Inflammatory macrophage treated with lipopolysaccharide for 1 hour (primary cell): ENCODE measurements at regions not wholly inside any gene's neighbourhood (a gene's known extent, or its start where the extent isn't known, plus 50 kb on each side); places are given as distances from the start of the nearest gene placed in this dataset.

Experiments
- DNase-seq, 2 donors: peaks; one replicate each; pipeline ENCODE4 v3.0.0-alpha.2; 2020 to 2022

DNA sequence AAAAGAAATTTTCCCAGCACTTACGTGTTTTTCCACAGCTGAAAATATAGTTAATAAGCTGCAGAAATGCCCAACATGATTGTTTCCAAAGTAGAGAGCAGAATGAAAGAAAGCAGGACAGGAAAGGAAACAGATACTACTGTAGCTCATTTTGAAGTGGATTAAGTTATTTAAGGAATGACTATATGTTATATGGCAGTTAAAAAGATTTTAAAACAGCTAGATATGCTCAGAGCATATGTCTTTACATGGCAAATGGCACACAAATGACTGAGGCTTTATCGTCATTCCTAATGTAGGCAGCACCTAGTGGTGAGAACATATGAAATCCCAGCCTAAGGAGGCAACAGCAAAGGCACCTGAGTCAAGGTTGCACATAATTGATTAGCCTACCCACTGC is 106.6 kb upstream of the SEMA6D start:
- no peak for DNase-seq

DNA sequence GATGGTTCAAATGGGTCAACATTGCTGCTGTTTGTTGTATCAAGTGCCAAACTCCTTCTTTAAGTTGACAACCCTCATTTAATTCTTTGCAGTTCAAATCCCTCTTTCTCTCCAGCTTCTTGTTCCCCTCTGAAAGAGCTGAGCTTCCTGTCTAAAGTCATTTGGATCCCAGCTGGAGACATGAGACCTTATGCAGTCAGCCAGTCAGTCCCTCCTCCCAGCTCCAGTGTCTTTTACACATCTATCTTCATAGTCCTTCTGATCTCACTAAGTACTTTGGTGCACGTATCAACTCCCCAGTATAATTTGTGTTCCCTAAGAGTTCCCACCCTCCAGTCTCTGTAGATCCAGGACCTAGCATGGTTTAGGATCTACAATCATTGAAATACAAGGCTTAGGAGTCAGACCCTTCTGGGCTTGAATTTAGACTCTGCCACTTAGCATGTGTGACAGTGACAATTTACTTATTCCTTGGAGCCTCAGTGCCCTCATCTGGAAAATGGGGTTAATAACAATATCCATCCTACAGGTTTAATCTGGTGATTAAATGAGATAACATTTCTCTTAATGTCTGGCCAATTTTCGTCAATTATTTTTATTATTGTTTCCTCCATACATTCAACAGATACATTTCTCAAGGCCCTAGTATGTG is 102.8 kb upstream of the SEMA6D start:
- no peak for DNase-seq

DNA sequence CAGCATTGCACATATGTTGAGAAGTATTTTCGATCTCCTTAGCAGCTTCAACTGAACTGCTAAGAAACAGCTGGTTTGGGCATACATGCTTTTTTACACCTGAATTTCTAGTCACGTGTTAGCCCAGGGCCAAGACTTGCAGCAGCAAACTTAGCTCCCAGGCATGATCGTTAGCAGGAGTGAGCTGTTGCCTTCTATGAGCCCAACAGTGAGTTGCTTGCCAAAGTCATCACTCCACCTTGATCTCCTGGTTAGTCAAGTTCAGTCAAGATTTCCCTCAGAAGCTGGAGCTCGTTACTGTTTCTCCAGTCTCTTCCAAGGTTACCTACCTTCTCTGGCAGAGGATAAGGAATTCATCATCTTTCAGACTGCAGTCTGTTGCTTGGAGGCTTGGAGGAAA is 100.4 kb upstream of the SEMA6D start:
- no peak for DNase-seq

DNA sequence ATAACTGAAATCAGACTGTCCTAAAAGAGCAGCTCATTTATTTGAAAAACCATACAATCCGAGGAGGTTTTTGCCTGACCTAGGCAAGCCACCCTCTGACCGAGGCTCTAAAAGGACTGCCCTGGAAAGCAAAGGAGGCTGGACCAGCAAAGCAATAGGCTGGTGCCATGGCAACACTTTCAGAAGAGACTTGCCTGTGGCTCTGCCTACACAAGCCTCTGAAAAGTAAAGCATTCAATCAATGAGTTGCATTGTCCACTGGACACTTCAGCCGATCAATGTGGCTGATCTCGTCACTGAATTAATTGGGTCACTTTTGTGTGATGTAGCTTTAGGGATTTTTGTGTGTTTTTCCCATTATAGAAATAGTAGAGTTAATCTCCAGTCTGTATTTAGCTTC is 99.1 kb upstream of the SEMA6D start:
- no peak for DNase-seq

DNA sequence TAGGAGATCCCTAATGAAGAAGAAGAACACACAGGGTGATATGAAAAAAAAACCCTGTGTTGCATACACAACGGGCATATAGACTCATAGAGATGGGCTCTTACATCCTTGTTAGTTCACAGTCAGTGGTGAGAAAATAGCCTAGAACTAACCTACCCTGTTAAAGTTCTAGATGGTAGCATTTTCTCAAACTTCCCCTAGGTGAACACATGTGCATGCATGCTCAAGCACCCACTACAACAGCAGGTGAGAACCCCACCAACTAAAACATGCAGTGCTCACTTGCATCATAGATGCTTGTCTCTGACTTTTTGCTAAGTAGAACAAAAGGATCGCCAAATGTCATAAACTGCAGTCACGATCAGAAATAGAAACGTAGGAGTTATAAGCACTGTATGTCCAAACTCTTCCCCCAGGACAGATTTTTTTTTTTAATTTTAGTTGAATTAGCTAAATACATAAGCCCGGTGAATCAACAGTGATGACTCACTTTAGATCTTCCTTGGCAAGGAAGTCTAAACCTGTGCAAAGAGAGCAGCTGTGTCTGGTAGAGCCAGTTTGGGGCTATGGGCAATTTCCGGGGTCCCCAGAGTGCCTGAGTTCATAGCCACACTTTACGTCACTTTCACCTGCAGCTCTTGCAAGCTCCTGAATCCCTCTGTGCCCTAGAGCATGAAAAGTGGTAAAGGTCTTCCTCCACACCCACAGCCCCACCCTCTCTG is 96.2 kb upstream of the SEMA6D start:
- no peak for DNase-seq

DNA sequence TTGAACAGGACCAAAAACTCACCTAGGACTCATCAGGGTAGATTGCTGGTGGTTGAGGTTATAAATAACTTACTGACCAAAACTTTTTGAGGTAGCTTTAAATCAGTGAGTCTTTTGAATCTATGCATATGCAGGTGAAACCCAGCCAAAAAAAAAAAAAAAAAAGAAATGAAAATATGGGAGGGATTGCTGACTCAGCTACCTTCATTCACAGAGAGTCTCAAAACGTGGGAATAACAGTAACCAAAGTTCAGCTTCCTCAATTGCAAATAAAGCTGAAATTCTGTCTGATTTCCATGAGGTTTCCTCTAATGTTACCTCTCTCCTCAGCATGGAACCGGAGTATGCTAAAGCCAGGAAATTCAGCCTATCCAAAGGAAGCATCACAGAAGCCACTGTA is 95.2 kb upstream of the SEMA6D start:
- DNase-seq, result no peak

DNA sequence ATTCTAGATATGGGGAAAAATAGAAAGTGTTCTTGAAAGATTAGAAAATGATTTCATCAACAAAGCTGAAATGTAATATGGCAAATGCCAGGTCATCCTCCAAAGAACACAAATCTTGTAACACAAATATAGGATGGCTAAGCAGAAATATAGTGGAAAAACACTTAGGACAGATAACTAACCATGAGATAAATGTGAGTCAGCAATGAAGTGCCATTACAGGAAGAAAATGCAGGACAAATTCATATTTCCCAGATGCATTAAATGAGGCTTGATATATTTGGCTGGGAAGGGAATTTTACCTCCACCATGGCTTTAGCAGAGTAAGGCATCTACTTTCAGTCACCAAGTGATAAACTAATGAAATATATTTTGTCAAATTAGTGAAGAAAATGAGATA is 92.8 kb upstream of the SEMA6D start:
- no peak for DNase-seq

DNA sequence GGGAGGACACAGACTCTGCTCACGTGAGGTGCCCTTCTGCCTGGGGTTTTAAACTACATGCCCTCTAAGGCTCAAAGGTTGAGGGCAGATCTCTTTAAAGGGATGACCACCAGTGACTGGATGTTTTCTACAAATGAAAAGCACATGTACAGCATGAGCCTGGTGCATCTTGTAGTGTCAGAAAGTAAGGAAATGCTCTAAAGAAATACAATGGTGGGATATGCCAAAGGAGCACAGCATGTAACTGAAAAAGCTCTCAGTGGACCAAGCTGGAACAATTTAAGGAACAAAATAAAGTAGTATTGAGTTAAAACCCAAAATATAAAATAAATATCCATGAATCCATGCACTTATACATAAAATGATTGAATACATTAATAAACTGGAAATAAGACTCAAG is 78.3 kb upstream of the SEMA6D start:
- no peak for DNase-seq

DNA sequence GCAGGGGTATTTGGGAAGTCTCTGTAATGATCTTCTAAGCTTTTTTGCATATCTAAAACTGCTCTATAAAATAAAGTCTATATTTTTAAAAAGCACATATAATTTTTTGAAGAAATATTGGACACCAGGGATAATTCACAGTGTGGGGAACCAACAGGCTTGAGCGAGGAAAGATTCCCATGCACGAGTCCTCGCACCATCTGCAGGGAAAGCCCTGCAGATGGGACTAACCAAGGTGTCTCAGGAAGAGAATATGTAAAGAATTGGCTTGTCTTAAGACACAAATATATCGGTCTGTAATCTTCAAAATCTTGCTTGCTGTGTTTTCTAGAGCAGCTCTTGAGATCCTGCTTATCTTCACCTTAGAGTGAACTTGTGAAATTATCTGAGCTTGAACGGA is 77.2 kb upstream of the SEMA6D start:
- no peak for DNase-seq

DNA sequence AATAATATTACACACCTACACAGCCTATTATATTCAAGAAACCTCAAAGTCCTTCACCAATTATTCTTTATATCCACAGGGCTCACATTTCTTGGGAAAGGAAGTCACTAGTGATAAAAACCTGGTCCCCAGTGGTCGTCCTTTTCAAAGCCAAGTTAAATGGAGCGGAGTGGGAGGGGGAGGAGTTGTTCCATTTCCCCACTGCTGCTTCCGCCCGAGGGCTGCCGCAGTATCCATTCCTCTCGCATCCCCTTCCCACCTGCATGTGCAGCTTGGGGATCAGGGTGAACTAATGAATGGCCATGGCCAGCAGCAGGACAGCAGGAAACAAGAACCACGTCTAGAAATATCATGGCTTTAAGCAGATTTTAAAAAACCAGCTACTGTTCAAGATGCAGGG is 76.4 kb upstream of the SEMA6D start:
- DNase-seq, result no peak

DNA sequence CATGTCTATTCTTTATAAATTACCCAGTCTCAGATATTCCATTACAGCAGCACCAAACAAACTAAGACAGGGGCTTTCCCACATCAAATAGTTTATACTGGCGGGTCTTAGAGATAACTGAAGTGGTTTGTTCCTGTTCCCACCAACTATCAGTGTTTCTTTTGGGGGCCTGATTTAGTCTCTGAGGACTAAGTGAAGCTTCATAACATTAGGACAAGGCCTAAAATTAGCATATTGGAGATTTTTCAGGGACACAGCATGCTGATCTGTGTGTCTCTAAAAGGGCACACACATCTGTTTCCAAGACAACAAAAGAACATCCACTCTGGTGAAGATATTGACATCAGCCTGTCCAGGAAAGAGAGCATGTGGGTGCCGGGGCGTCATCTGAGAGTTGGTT is 72.6 kb upstream of the SEMA6D start:
- no peak for DNase-seq

DNA sequence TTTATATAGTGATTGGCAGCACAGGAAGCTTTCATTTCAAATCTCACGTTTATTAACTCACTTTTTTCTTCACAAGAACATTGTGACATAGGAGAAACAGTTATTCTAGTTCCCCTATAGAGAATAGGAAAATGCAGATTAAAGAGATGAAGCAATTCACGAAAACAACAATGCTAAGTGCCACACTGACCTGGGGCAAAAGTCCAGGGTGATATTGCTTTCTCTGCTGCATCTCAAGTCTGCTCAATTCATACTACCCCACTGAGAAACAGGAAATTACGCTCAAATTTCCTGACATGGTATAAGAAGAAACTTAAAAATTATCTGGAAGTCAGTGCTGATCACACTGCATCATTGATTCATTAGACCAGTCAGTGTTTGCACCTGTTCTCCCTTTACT is 66.7 kb upstream of the SEMA6D start:
- DNase-seq, result no peak

DNA sequence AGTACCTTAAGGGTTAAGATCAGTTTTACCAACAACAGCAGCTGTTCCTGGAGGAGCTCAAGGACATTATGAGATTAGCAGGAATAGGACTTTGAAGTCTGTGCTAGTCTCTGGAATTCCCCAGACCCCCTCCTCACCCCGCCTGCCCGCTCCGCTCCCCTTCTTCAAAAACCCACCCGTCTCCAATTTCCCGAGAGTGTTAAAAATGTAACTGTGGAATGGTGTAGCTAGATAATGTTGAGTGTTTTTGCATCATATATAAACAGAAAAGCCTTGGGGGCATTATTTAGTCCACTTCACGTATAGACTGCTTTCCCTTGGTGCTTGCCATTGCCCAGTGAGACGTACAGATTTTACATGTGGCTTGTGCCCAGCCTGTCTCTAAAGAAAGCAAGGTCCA is 65.0 kb upstream of the SEMA6D start:
- no peak for DNase-seq

DNA sequence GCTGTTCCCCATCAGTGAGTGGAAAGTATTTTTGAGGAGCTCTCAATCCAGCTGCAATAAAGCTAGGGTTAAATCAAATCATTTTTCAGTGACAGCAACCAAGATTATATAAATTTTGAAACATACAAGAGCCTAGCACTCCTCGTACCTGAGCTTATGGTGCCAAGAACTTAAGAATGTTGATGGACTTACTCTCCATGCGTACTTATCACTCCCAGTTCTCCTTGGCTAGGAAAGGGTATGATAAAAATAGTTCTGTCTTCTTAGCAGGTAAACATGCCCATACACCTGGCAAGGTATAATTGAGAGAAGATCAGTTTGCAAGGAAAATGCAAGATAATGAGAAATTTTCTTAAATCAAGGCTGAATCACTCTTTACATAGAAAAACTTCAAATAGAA is 64.5 kb upstream of the SEMA6D start:
- no peak for DNase-seq

DNA sequence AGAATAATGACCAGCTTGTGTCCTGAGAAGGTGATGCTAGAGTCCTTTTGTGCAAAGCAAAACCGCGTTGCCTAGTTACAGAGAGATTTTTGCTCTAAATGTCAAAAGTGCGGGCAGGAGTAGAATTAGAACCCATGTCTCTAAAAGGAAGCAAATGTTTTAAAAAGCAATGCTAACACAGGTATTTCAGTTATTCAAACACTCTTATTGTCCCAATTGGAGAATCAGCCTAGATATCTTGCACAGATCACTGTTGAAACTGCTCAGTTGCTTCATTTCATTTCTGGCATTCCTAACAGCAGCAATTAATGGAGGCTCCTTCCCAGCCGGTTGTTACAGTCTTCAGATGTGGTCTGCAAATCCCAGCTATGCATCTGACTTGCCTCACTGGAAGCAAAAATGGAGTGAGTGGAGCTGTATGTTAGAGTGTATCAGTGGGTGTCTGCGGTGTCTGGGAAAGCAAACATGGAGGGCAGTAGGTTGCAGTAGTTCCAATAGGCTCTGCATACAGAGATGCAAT is 55.6 kb upstream of the SEMA6D start:
- no peak for DNase-seq

DNA sequence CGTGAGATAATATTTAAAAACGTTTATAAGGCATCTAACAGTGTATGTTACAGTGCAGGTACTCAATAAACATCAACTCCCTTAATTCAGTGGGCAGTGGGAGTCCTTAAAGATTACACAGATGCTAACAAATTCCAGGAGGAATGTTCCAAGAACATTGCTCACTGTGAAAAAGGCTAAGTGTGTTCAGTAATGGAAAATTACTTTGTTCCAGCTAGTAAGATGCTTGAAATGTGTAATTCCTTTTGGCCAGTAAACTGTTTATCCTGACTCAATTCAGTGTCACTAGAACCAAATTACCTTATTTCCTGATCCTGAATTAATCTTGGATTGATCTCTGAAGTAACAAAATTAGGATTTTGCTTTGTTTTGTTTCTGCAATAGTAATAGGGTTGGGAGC is 54.2 kb upstream of the SEMA6D start:
- no peak for DNase-seq
